IMR-90 (cell line): ENCODE measurements at regions not wholly inside any gene's neighbourhood (a gene's known extent, or its start where the extent isn't known, plus 50 kb on each side); places are given as distances from the start of the nearest gene placed in this dataset.

Experiments used
- ATAC-seq: fragments of 200-7000 bp; cut with Tn5 transposase; 2 replicates; pipeline ENCODE4 v1.9.1; 2020; ENCODE audit warnings: low read depth, mild to moderate bottlenecking, moderate library complexity
- BruUV-seq: library from RNA; stranded (reverse); fragments of 400-500 nt; replicated peaks from 2 replicates; lab custom pipeline; 2021; lab: Mats Ljungman, UMichigan
- CTCF ChIA-PET: fragments of 300-600 bp; formaldehyde crosslinking; extraction: SDS; loops from one replicate; lab custom pipeline; 2021; ENCODE audit warnings: antibody characterized with exemption; lab: Yijun Ruan, JAX
- POLR2A ChIA-PET: fragments of 300-600 bp; sonication (Branson Sonifier 250); formaldehyde crosslinking; loops from one replicate; lab custom pipeline; 2022; ENCODE audit warnings: antibody characterized with exemption; ENCODE audit not compliant: unreplicated experiment; lab: Charles Lee
- DNase-seq: peaks from one replicate; pipeline ENCODE4 v3.0.0; 2013
- H2AFZ ChIP-seq: replicated peaks from 2 replicates; pipeline ENCODE3; 2013; ENCODE audit warnings: low read length, mild to moderate bottlenecking; ENCODE audit not compliant: poor library complexity
- H2AK5ac ChIP-seq: 2 replicates; pipeline ENCODE4 v1.6.1; 2013; ENCODE audit warnings: low read depth, low read length, inconsistent platforms
- H2AK9ac ChIP-seq: replicated peaks from 2 replicates; pipeline ENCODE3; 2013; ENCODE audit warnings: mild to moderate bottlenecking, low read depth, low read length, moderate library complexity; ENCODE audit not compliant: poor library complexity
- H2BK120ac ChIP-seq: 2 replicates; pipeline ENCODE4 v1.6.1; 2013; ENCODE audit warnings: low read depth, low read length, inconsistent platforms
- H2BK15ac ChIP-seq: 3 replicates; pipeline ENCODE4 v1.6.1; 2013; ENCODE audit warnings: low read depth, low read length, inconsistent platforms
- H2BK20ac ChIP-seq: 2 replicates; pipeline ENCODE4 v1.6.1; 2013; ENCODE audit warnings: low read depth, mild to moderate bottlenecking, inconsistent platforms, low read length, moderate library complexity
- H2BK5ac ChIP-seq: 2 replicates; pipeline ENCODE4 v1.6.1; 2013; ENCODE audit warnings: mild to moderate bottlenecking, low read depth, low read length, inconsistent platforms; ENCODE audit not compliant: poor library complexity, severe bottlenecking
- H3K14ac ChIP-seq: replicated peaks from 2 replicates; pipeline ENCODE4 v1.6.1; 2013; ENCODE audit warnings: low read depth, low read length, inconsistent platforms
- H3K18ac ChIP-seq: 2 replicates; pipeline ENCODE4 v1.6.1; 2013; ENCODE audit warnings: low read depth, low read length, control low read depth
- H3K23ac ChIP-seq: 2 replicates; pipeline ENCODE4 v1.6.1; 2013; ENCODE audit warnings: low read depth, low read length, inconsistent platforms
- H3K27ac ChIP-seq: 2 replicates; pipeline ENCODE4 v1.5.1; 2013; ENCODE audit warnings: mild to moderate bottlenecking, control low read depth, low read length; ENCODE audit not compliant: insufficient read depth
- H3K27me3 ChIP-seq: 2 replicates; pipeline ENCODE4 v1.6.1; 2013; ENCODE audit warnings: low read length; ENCODE audit not compliant: control insufficient read depth, insufficient read depth
- H3K36me3 ChIP-seq: 2 replicates; pipeline ENCODE4 v1.6.1; 2013; ENCODE audit warnings: low read length, mixed read lengths; ENCODE audit not compliant: control insufficient read depth, insufficient read depth
- H3K4ac ChIP-seq: 2 replicates; pipeline ENCODE4 v1.6.1; 2013; ENCODE audit warnings: low read depth, low read length, inconsistent platforms
- H3K4me1 ChIP-seq: 2 replicates; pipeline ENCODE4 v1.6.1; 2013; ENCODE audit warnings: low read length, mixed read lengths; ENCODE audit not compliant: control insufficient read depth, insufficient read depth
- H3K4me2 ChIP-seq: 2 replicates; pipeline ENCODE4 v1.6.1; 2013; ENCODE audit warnings: low read depth, mild to moderate bottlenecking, control low read depth, low read length, moderate library complexity
- H3K4me3 ChIP-seq: 2 replicates; pipeline ENCODE4 v1.5.1; 2013; ENCODE audit warnings: low read depth, mild to moderate bottlenecking, control low read depth, low read length, moderate library complexity; ENCODE audit not compliant: insufficient read depth
- H3K56ac ChIP-seq: 2 replicates; pipeline ENCODE4 v1.6.1; 2013; ENCODE audit warnings: low read length, inconsistent platforms; ENCODE audit not compliant: insufficient read depth; ENCODE audit errors: extremely low read depth
- H3K79me1 ChIP-seq, 2 experiments: 2 replicates each; pipeline ENCODE4 v1.6.1; 2013; ENCODE audit warnings: low read length in 2 of 2, inconsistent platforms in 1 of 2, low read depth in 1 of 2
- H3K9ac ChIP-seq: 2 replicates; pipeline ENCODE4 v1.6.1; 2013; ENCODE audit warnings: low read depth, low read length, control low read depth
- H3K9me1 ChIP-seq: 2 replicates; pipeline ENCODE4 v1.6.1; 2013; ENCODE audit warnings: low read length, inconsistent platforms; ENCODE audit not compliant: insufficient read depth
- H3K9me3 ChIP-seq: 2 replicates; pipeline ENCODE4 v1.6.1; 2013; ENCODE audit warnings: low read length; ENCODE audit not compliant: control insufficient read depth, insufficient read depth
- H4K20me1 ChIP-seq: 2 replicates; pipeline ENCODE4 v1.6.1; 2013; ENCODE audit warnings: low read length, inconsistent platforms; ENCODE audit not compliant: insufficient read depth
- H4K5ac ChIP-seq: 2 replicates; pipeline ENCODE4 v1.6.1; 2013; ENCODE audit warnings: mild to moderate bottlenecking, low read depth, low read length, control low read depth
- H4K8ac ChIP-seq, 2 experiments: 2 replicates each; pipeline ENCODE4 v1.6.1; 2013; ENCODE audit warnings: low read depth in 2 of 2, low read length in 2 of 2, control low read depth in 1 of 2, inconsistent platforms in 1 of 2
- H4K91ac ChIP-seq: 2 replicates; pipeline ENCODE4 v1.6.1; 2013; ENCODE audit warnings: low read depth, low read length, inconsistent platforms; ENCODE audit not compliant: insufficient read depth
- BHLHE40 ChIP-seq: fragments of 150-350 bp; IDR thresholded peaks from 2 replicates; pipeline ENCODE4 v1.6.1; 2016; ENCODE audit warnings: mild to moderate bottlenecking, low read depth, low read length
- CEBPB ChIP-seq: IDR thresholded peaks from 2 replicates; pipeline ENCODE4 v1.6.1; 2012; ENCODE audit warnings: low read depth, low read length, improper control_type of control experiment
- CHD1 ChIP-seq: IDR thresholded peaks from 2 replicates; pipeline ENCODE4 v1.6.1; 2012; ENCODE audit warnings: low read depth, low read length, improper control_type of control experiment
- FOS ChIP-seq: fragments of 150-350 bp; IDR thresholded peaks from 2 replicates; pipeline ENCODE4 v1.6.1; 2016; ENCODE audit warnings: low read depth, low read length
- MAFK ChIP-seq: IDR thresholded peaks from 2 replicates; pipeline ENCODE4 v1.6.1; 2012; ENCODE audit warnings: low read depth, low read length, improper control_type of control experiment
- MAZ ChIP-seq: IDR thresholded peaks from 2 replicates; pipeline ENCODE4 v1.6.1; 2012; ENCODE audit warnings: low read depth, mild to moderate bottlenecking, low read length, improper control_type of control experiment, moderate library complexity, borderline replicate concordance
- MXI1 ChIP-seq: IDR thresholded peaks from 2 replicates; pipeline ENCODE4 v1.6.1; 2012; ENCODE audit warnings: low read depth, mild to moderate bottlenecking, low read length, moderate library complexity, borderline replicate concordance
- NFE2L2 ChIP-seq: fragments of 150-350 bp; IDR thresholded peaks from 2 replicates; pipeline ENCODE4 v1.6.1; 2016; ENCODE audit warnings: low read depth, mild to moderate bottlenecking, low read length
- POLR2A ChIP-seq: IDR thresholded peaks from 2 replicates; pipeline ENCODE4 v1.6.1; 2012; ENCODE audit warnings: mild to moderate bottlenecking, low read depth, low read length
- RAD21 ChIP-seq: IDR thresholded peaks from 2 replicates; pipeline ENCODE4 v1.6.1; 2012; ENCODE audit warnings: low read length, improper control_type of control experiment
- RCOR1 ChIP-seq: IDR thresholded peaks from 2 replicates; pipeline ENCODE4 v1.6.1; 2012; ENCODE audit warnings: mild to moderate bottlenecking, low read length, improper control_type of control experiment; ENCODE audit not compliant: insufficient replicate concordance
- RFX5 ChIP-seq: IDR thresholded peaks from 2 replicates; pipeline ENCODE4 v1.8.0; 2012; ENCODE audit warnings: low read depth, mild to moderate bottlenecking, low read length, moderate library complexity
- SMC3 ChIP-seq: fragments of 150-350 bp; IDR thresholded peaks from 2 replicates; pipeline ENCODE4 v1.6.1; 2016; ENCODE audit warnings: low read depth, mild to moderate bottlenecking, antibody characterized with exemption, low read length, moderate library complexity
- WGBS, 2 experiments: methylation state at CpG; one replicate each; pipeline versions ENCODE4 v1.1.5 to v1.1.7; 2013; ENCODE audit warnings: missing lambda C conversion rate in 2 of 2; ENCODE audit not compliant: insufficient read length in 1 of 2; ENCODE audit errors: extremely low coverage in 2 of 2; 5-methylcytosine and 5-hydroxymethylcytosine counted together
- dilution Hi-C: fragments of 300-500 bp; cut with HindIII; formaldehyde crosslinking; loops from one replicate; pipeline ENCODE4 v1.14.3; 2018; ENCODE audit warnings: low sequenced_read_pairs; ENCODE audit not compliant: unreplicated experiment
- in situ Hi-C: fragments of 300-500 bp; cut with MboI; formaldehyde crosslinking; loops from 3 replicates; pipeline ENCODE4 v1.14.3; 2019; ENCODE audit warnings: low sequenced_read_pairs, inconsistent platforms, mixed read lengths
- intact Hi-C: fragments of 100-400 bp; cut with micrococcal nuclease; formaldehyde crosslinking; loops from 2 replicates; pipeline ENCODE4 v1.10.0; 2022
- TF ChIP-seq, protein P1 (sequence below): fragments of 150-350 bp; IDR thresholded peaks from 2 replicates; pipeline ENCODE4 v1.6.1; 2016; ENCODE audit warnings: low read depth, mild to moderate bottlenecking, low read length, moderate library complexity, borderline replicate concordance
- TF ChIP-seq, protein P2 (sequence below): fragments of 150-350 bp; IDR thresholded peaks from 2 replicates; pipeline ENCODE4 v1.6.1; 2017; ENCODE audit warnings: mild to moderate bottlenecking, antibody characterized with exemption, low read length, low read depth
- TF ChIP-seq, protein P3 (sequence below): conservative IDR thresholded peaks from 2 replicates; pipeline ENCODE4 v1.5.1; 2012; ENCODE audit warnings: mild to moderate bottlenecking, low read depth, low read length, improper control_type of control experiment

DNA sequence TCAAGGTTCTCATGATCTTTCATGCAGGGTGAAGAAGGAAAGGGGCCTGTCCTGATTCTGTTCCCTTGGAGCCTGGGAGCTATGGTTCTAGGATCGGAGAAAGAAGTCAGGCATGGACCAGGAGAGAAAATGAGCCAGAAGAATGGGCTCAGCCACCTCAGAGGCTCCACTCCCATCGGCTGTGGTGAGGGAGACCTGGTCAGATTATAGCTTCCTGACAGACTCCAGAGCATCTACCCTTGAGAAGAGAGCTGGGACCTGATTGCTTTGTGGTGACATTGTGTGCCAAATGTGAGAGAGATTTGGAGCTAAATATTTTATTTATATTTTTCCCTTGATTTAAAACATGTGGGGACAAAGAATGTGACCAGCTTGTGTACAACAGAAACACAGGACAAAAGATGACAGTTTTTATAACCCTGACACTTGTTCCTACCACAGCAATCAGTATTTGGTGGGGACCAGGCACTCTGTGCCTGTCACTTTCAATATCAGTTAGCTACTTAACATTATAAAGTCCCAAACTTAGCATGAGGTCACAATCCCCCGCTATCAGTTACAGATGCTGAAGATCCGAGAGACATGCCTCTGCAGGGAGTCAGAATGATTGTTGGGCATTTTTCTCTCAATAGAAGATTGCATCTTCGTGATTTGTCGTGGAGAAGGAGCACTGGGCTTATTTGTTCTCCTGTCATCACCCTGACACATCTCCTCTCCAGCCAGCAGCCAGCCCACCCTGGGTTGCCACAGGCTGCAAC, 228.3 kb upstream of the ADAMTS16 start:
- POLR2A ChIA-PET = no interaction called here
- DNase-seq (no peak), ATAC-seq (no peak)
- no peak overlapping the region for H3K56ac ChIP-seq
- no peak overlapping the region for H3K27ac ChIP-seq
- no peaks in the 10 kb centered on the region for H4K20me1 ChIP-seq
- H3K4me3 ChIP-seq = no peak overlapping the region
- no peak overlapping the region for H3K4ac ChIP-seq
- no peak overlapping the region for H3K14ac ChIP-seq
- no peak overlapping the region for H3K9ac ChIP-seq
- H2BK5ac ChIP-seq = no peak overlapping the region
- intact Hi-C loops = no loop called here
- dilution Hi-C loops = no loop called here
- H2BK120ac ChIP-seq = no peak overlapping the region
- H3K4me1 ChIP-seq = no peaks in the 10 kb centered on the region
- H3K18ac ChIP-seq = no peak overlapping the region
- H3K9me1 ChIP-seq = no peaks in the 10 kb centered on the region
- no TSS peak for BruUV-seq
- CTCF ChIA-PET = no interaction called here
- in situ Hi-C loops = no loop called here
- H4K8ac ChIP-seq = no peak overlapping the region
- H4K91ac ChIP-seq = no peak overlapping the region
- H3K4me2 ChIP-seq = no peak overlapping the region
- H2AK5ac ChIP-seq = no peak overlapping the region
- H3K79me1 ChIP-seq = no peaks in the 10 kb centered on the region
- no peak overlapping the region for H3K23ac ChIP-seq
- WGBS, 2 experiments = no CpG with 5 or more reads among the region's 6 CpGs
- no peak overlapping the region for H2BK20ac ChIP-seq
- H4K5ac ChIP-seq = no peak overlapping the region
- H3K9me3 ChIP-seq = peaks cover 12% of the 10 kb centered on the region; the same call in 1 of the 2 replicates
- no peak for TF ChIP-seq CHD1
- TF ChIP-seq, protein P1, sequence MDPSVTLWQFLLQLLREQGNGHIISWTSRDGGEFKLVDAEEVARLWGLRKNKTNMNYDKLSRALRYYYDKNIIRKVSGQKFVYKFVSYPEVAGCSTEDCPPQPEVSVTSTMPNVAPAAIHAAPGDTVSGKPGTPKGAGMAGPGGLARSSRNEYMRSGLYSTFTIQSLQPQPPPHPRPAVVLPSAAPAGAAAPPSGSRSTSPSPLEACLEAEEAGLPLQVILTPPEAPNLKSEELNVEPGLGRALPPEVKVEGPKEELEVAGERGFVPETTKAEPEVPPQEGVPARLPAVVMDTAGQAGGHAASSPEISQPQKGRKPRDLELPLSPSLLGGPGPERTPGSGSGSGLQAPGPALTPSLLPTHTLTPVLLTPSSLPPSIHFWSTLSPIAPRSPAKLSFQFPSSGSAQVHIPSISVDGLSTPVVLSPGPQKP = no peak
- TF ChIP-seq RAD21 = no peak
- no peak for TF ChIP-seq NFE2L2
- no peak for TF ChIP-seq MAFK
- no peak for TF ChIP-seq SMC3
- no peak for TF ChIP-seq CEBPB
- TF ChIP-seq MAZ = no peak
- TF ChIP-seq POLR2A = no peak
- TF ChIP-seq RCOR1 = no peak
- TF ChIP-seq BHLHE40 = no peak
- TF ChIP-seq, protein P2, sequence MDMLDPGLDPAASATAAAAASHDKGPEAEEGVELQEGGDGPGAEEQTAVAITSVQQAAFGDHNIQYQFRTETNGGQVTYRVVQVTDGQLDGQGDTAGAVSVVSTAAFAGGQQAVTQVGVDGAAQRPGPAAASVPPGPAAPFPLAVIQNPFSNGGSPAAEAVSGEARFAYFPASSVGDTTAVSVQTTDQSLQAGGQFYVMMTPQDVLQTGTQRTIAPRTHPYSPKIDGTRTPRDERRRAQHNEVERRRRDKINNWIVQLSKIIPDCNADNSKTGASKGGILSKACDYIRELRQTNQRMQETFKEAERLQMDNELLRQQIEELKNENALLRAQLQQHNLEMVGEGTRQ = no peak
- TF ChIP-seq MXI1 = no peak
- no peak for TF ChIP-seq RFX5
- TF ChIP-seq, protein P3, sequence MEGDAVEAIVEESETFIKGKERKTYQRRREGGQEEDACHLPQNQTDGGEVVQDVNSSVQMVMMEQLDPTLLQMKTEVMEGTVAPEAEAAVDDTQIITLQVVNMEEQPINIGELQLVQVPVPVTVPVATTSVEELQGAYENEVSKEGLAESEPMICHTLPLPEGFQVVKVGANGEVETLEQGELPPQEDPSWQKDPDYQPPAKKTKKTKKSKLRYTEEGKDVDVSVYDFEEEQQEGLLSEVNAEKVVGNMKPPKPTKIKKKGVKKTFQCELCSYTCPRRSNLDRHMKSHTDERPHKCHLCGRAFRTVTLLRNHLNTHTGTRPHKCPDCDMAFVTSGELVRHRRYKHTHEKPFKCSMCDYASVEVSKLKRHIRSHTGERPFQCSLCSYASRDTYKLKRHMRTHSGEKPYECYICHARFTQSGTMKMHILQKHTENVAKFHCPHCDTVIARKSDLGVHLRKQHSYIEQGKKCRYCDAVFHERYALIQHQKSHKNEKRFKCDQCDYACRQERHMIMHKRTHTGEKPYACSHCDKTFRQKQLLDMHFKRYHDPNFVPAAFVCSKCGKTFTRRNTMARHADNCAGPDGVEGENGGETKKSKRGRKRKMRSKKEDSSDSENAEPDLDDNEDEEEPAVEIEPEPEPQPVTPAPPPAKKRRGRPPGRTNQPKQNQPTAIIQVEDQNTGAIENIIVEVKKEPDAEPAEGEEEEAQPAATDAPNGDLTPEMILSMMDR = no peak
- TF ChIP-seq FOS = no peak
- H3K36me3 ChIP-seq = no peaks in the 10 kb centered on the region
- no peaks in the 10 kb centered on the region for H3K27me3 ChIP-seq
- no peak overlapping the region for H2AK9ac ChIP-seq
- H2BK15ac ChIP-seq = no peak overlapping the region
- no peak overlapping the region for H2AFZ ChIP-seq
